ENCODE measurements at regions not wholly inside any gene's neighbourhood (a gene's known extent, or its start where the extent isn't known, plus 50 kb on each side); places are given as distances from the start of the nearest gene placed in this dataset.
A peak's percentile ranks its signal among the peaks of the same experiment; 100 is the strongest.

DNA sequence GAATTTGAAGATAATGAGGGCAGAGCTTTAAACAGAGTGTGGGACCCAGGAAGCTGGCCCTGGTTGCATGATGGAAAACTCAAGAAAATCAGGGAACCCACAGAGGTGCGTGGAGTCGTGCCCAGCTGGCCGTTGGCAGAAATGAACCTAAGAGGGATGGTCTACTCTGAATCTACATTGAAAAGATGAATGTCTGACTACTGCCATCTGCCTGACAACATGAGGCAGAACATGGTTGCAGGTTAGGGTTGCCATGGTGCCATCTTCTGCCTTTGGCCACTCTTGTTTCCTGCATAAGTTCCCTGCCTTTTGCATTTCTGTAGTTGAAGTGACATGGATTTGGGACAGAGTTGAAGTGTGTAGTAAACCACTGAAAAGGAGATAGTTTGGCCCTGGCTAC, 138.5 kb upstream of the COBL start:
- CTCF ChIA-PET (ENCODE audit: partially characterized antibody), result interaction anchor here (1.1 to 3.5 kb wide), 4 partner anchors 10 to 186 kb away, joined by 3 to 17 read pairs (median 5); no protein-coding TSS in a partner anchor

More for the DNA sequence above, 138.5 kb upstream of the COBL start:
- no peaks in the 10 kb centered on the region for H3K23me2 ChIP-seq (ENCODE audit: low read depth, low read length)
- no peak overlapping the region for H2BK120ac ChIP-seq (replicated peaks; ENCODE audit: low read depth, low read length)
- no peak overlapping the region for H2BK20ac ChIP-seq (ENCODE audit: low read length)
- no peak overlapping the region for H3K4me3 ChIP-seq (ENCODE audit: extremely low read depth in 1 of 4, insufficient read depth in 2 of 4, low read depth in 3 of 4, low read length in 4 of 4)
- H3K79me2 ChIP-seq (ENCODE audit: control insufficient read depth in 1 of 2, insufficient read depth in 2 of 2, low read length in 2 of 2), result no peaks in the 10 kb centered on the region
- WGBS, 2 experiments (ENCODE audit: extremely low coverage in 1 of 2, insufficient coverage in 1 of 2, insufficient read length in 1 of 2, insufficient replicate concordance in 2 of 2, low coverage in 1 of 2, low lambda C conversion rate in 2 of 2, missing lambda C conversion rate in 1 of 2), result 66% methylated on average over 3 of the region's 3 CpGs; no CpG with 5 or more reads in 1 of the 2 experiments
- TF ChIP-seq SIN3A (conservative IDR thresholded peaks at IDR 0.05 in 1 of 2, IDR thresholded peaks at IDR 0.05 in 1 of 2; ENCODE audit: low read depth in 1 of 2, low read length in 2 of 2) (no peak), POLR2AphosphoS5 (IDR thresholded peaks at IDR 0.05; ENCODE audit: low read depth, low read length) (no peak), HDAC6 (IDR thresholded peaks at IDR 0.05; ENCODE audit: low read depth, low read length) (no peak), YY1 (IDR thresholded peaks at IDR 0.05; ENCODE audit: low read depth, low read length) (no peak), TBP (IDR thresholded peaks at IDR 0.05; ENCODE audit: low read depth, low read length) (no peak), RXRA (IDR thresholded peaks at IDR 0.05; ENCODE audit: insufficient read depth, low read depth, low read length) (no peak)
- TF ChIP-seq, protein P1, sequence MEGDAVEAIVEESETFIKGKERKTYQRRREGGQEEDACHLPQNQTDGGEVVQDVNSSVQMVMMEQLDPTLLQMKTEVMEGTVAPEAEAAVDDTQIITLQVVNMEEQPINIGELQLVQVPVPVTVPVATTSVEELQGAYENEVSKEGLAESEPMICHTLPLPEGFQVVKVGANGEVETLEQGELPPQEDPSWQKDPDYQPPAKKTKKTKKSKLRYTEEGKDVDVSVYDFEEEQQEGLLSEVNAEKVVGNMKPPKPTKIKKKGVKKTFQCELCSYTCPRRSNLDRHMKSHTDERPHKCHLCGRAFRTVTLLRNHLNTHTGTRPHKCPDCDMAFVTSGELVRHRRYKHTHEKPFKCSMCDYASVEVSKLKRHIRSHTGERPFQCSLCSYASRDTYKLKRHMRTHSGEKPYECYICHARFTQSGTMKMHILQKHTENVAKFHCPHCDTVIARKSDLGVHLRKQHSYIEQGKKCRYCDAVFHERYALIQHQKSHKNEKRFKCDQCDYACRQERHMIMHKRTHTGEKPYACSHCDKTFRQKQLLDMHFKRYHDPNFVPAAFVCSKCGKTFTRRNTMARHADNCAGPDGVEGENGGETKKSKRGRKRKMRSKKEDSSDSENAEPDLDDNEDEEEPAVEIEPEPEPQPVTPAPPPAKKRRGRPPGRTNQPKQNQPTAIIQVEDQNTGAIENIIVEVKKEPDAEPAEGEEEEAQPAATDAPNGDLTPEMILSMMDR (IDR thresholded peaks at IDR 0.05; ENCODE audit: control extremely low read depth in 1 of 3, insufficient read depth in 1 of 3, low read depth in 1 of 3, low read length in 3 of 3), result peak in 2 of 3 experiments; percentile 8 to 19; a peak in 1 of 4 replicates
- H2BK5ac ChIP-seq (ENCODE audit: low read depth, low read length), result no peak overlapping the region
- no peak overlapping the region for H2AFZ ChIP-seq (ENCODE audit: low read length)
- FAIRE-seq (no peak), DNase-seq (ENCODE audit: low read depth in 1 of 2, low spot score in 2 of 2) (no peak)
- no peak overlapping the region for H3K9ac ChIP-seq (replicated peaks in 1 of 4; ENCODE audit: extremely low read depth in 1 of 4, low read depth in 3 of 4, low read length in 3 of 4)
- H3K27ac ChIP-seq (ENCODE audit: low read depth, low read length), result no peak overlapping the region
- H3K18ac ChIP-seq (ENCODE audit: extremely low read depth, low read length), result no peak overlapping the region
- H3K79me1 ChIP-seq (ENCODE audit: low read depth, low read length), result no peaks in the 10 kb centered on the region
- H3K14ac ChIP-seq (ENCODE audit: insufficient read length), result no peak overlapping the region
- no peaks in the 10 kb centered on the region for H3K9me3 ChIP-seq (ENCODE audit: insufficient read depth in 2 of 2, low read depth in 1 of 2, low read length in 1 of 2)
- H2BK15ac ChIP-seq (ENCODE audit: low read length), result no peak overlapping the region
- peaks cover 0 to 9% (median 6%) of the 10 kb centered on the region in 4 experiments; a peak in 3 of 7 replicates for H3K27me3 ChIP-seq (replicated peaks in 1 of 4; ENCODE audit: control insufficient read depth in 3 of 4, extremely low read depth in 1 of 4, insufficient read depth in 3 of 4, low read length in 3 of 4)
- H3K36me3 ChIP-seq (ENCODE audit: control insufficient read depth in 2 of 4, insufficient read depth in 4 of 4, low read length in 3 of 4), result no peaks in the 10 kb centered on the region
- no peak overlapping the region for H3K4ac ChIP-seq (replicated peaks; ENCODE audit: insufficient read length, low read depth, low read length)
- H4K91ac ChIP-seq (replicated peaks; ENCODE audit: insufficient read length, low read length), result no peak overlapping the region
- H3K23ac ChIP-seq (ENCODE audit: insufficient read length), result no peak overlapping the region
- H4K5ac ChIP-seq (ENCODE audit: insufficient read length, low read depth, low read length), result no peak overlapping the region
- POLR2A ChIA-PET (ENCODE audit: partially characterized antibody), result interaction anchor here (1.2 kb wide), 1 partner anchor 9 kb away, joined by 4 read pairs; no protein-coding TSS in a partner anchor
- no peaks in the 10 kb centered on the region for H4K20me1 ChIP-seq (replicated peaks in 1 of 2; ENCODE audit: control insufficient read depth in 1 of 2, insufficient read depth in 2 of 2, low read length in 2 of 2)
- H3K56ac ChIP-seq (replicated peaks; ENCODE audit: insufficient read length, low read depth, low read length), result no peak overlapping the region
- no peak overlapping the region for H4K8ac ChIP-seq (ENCODE audit: extremely low read depth, insufficient read depth, low read length)
- H2BK12ac ChIP-seq (ENCODE audit: low read depth, low read length), result no peak overlapping the region
- no peak overlapping the region for H3K4me2 ChIP-seq (ENCODE audit: insufficient read depth in 1 of 2, low read depth in 2 of 2, low read length in 2 of 2)
- H2AK5ac ChIP-seq (ENCODE audit: low read depth, low read length), result no peak overlapping the region
- H3K4me1 ChIP-seq (replicated peaks in 1 of 4; ENCODE audit: control insufficient read depth in 3 of 4, insufficient read depth in 4 of 4, low read length in 3 of 4), result peaks cover 0 to 14% (median 7%) of the 10 kb centered on the region in 4 experiments; a peak in 5 of 7 replicates

All from H1 (cell line).